NCI-H345 treated with DMSO at 0.1 percent for 48 hours (cell line): ENCODE measurements at regions not wholly inside any gene's neighbourhood (a gene's known extent, or its start where the extent isn't known, plus 50 kb on each side); places are given as distances from the start of the nearest gene placed in this dataset.
"Not testable (repeated sequence)": the region's sequence is repeated elsewhere in the genome, so short reads cannot be mapped to it uniquely, and the experiment has no call there.

Experiments
- DNase-seq: peaks from one replicate; lab custom pipeline; 2025; ENCODE audit not compliant: unreplicated experiment; lab: John Stamatoyannopoulos, UW

- DNase-seq: no peak
Measured at GRCh38 chr3:34421762-34422161, 623.3 kb downstream of the PDCD6IP start.

- no peak for DNase-seq
Measured at GRCh38 chr3:34439796-34440195, 641.4 kb downstream of the PDCD6IP start.

- DNase-seq: no peak
Measured at GRCh38 chr3:34444137-34444536, 645.7 kb downstream of the PDCD6IP start.

- DNase-seq: no peak
Measured at GRCh38 chr3:34449305-34449704, 650.9 kb downstream of the PDCD6IP start.

- no peak for DNase-seq
Measured at GRCh38 chr3:34463414-34463813, 665.0 kb downstream of the PDCD6IP start.

GRCh38 chr3:34464646-34465045 lies 666.2 kb downstream of the PDCD6IP start:
- no peak for DNase-seq

GRCh38 chr3:34475851-34476250 lies 677.4 kb downstream of the PDCD6IP start:
- no peak for DNase-seq

GRCh38 chr3:34483311-34483887 lies 685.0 kb downstream of the PDCD6IP start:
- DNase-seq: no peak

- no peak for DNase-seq
Measured at GRCh38 chr3:34504366-34504765, 705.9 kb downstream of the PDCD6IP start.

- DNase-seq: no peak
Measured at GRCh38 chr3:34504775-34505174, 706.3 kb downstream of the PDCD6IP start.

- no peak for DNase-seq
Measured at GRCh38 chr3:34508732-34509131, 710.3 kb downstream of the PDCD6IP start.

- DNase-seq: no peak
Measured at GRCh38 chr3:34511891-34512290, 713.5 kb downstream of the PDCD6IP start.

GRCh38 chr3:34519008-34519407 lies 720.6 kb downstream of the PDCD6IP start:
- not testable (repeated sequence) for DNase-seq

- DNase-seq: no peak
Measured at GRCh38 chr3:34531156-34531555, 732.7 kb downstream of the PDCD6IP start.

- no peak for DNase-seq
Measured at GRCh38 chr3:34533451-34533850, 735.0 kb downstream of the PDCD6IP start.

- no peak for DNase-seq
Measured at GRCh38 chr3:34534013-34534412, 735.6 kb downstream of the PDCD6IP start.

GRCh38 chr3:34544136-34544535 lies 745.7 kb downstream of the PDCD6IP start:
- DNase-seq: no peak

GRCh38 chr3:34547297-34547920 lies 749.0 kb downstream of the PDCD6IP start:
- DNase-seq: no peak

- DNase-seq: no peak
Measured at GRCh38 chr3:34567266-34567665, 768.8 kb downstream of the PDCD6IP start.

- no peak for DNase-seq
Measured at GRCh38 chr3:34568766-34569165, 770.3 kb downstream of the PDCD6IP start.

- DNase-seq: no peak
Measured at GRCh38 chr3:34569437-34569836, 771.0 kb downstream of the PDCD6IP start.

GRCh38 chr3:34570916-34571705 lies 772.7 kb downstream of the PDCD6IP start:
- DNase-seq: no peak
